CD4-positive, alpha-beta T cell (primary cell): ENCODE measurements at regions not wholly inside any gene's neighbourhood (a gene's known extent, or its start where the extent isn't known, plus 50 kb on each side); places are given as distances from the start of the nearest gene placed in this dataset.
"Not testable (repeated sequence)": the region's sequence is repeated elsewhere in the genome, so short reads cannot be mapped to it uniquely, and the experiment has no call there.

Source experiments
- ATAC-seq: fragments of 200-7000 bp; cut with Tn5 transposase; one replicate; pipeline ENCODE4 v1.10.0; 2022; ENCODE audit warnings: mild to moderate bottlenecking; ENCODE audit not compliant: poor library complexity
- CTCF ChIA-PET: fragments of 350-600 bp; sonication (Branson Sonifier 250); formaldehyde crosslinking; loops from one replicate; lab custom pipeline; 2021; ENCODE audit warnings: antibody characterized with exemption, inconsistent platforms; lab: Charles Lee
- POLR2A ChIA-PET: fragments of 350-600 bp; sonication (Branson Sonifier 250); formaldehyde crosslinking; loops from one replicate; lab custom pipeline; 2021; ENCODE audit warnings: antibody characterized with exemption, inconsistent platforms; lab: Charles Lee
- DNase-seq, 14 experiments: peaks; one replicate each; pipeline ENCODE4 v3.0.0-alpha.2; 2013 to 2020; ENCODE audit warnings: mixed read lengths in 2 of 14
- H3K27ac ChIP-seq, 2 donors: one replicate each; pipeline versions ENCODE4 v1.5.1 to v1.7.0; 2013; ENCODE audit warnings: low read length in 2 of 2, low read depth in 1 of 2, mild to moderate bottlenecking in 1 of 2
- H3K27me3 ChIP-seq, 2 experiments: 1 replicate in 1 of 2; 2 replicates in 1 of 2; pipeline versions ENCODE4 v1.6.1 to v1.7.0; 2013; ENCODE audit warnings: low read length in 2 of 2, control low read depth in 1 of 2, mild to moderate bottlenecking in 1 of 2, moderate library complexity in 1 of 2; ENCODE audit not compliant: insufficient read depth in 2 of 2, control insufficient read depth in 1 of 2
- H3K36me3 ChIP-seq: one replicate; pipeline ENCODE4 v1.6.1; 2013; ENCODE audit warnings: low read length, control low read depth; ENCODE audit not compliant: insufficient read depth
- H3K4me1 ChIP-seq: one replicate; pipeline ENCODE4 v1.6.1; 2013; ENCODE audit warnings: low read length, control low read depth; ENCODE audit not compliant: insufficient read depth
- H3K4me3 ChIP-seq: one replicate; pipeline ENCODE4 v1.5.1; 2013; ENCODE audit warnings: mild to moderate bottlenecking, low read length, moderate library complexity
- H3K9me3 ChIP-seq, 2 experiments: 1 replicate in 1 of 2; 2 replicates in 1 of 2; pipeline versions ENCODE4 v1.6.1 to v1.7.0; 2013; ENCODE audit warnings: low read length in 2 of 2, mild to moderate bottlenecking in 2 of 2, control low read depth in 1 of 2, moderate library complexity in 1 of 2; ENCODE audit not compliant: control insufficient read depth in 1 of 2, insufficient read depth in 1 of 2
- H3K27ac Mint-ChIP-seq: one replicate; pipeline ENCODE4 v1.8.0; 2020; ENCODE audit warnings: mixed read lengths
- H3K27me3 Mint-ChIP-seq: one replicate; pipeline ENCODE4 v1.8.0; 2021; ENCODE audit warnings: mixed read lengths
- H3K36me3 Mint-ChIP-seq: one replicate; pipeline ENCODE4 v1.8.0; 2021; ENCODE audit warnings: low read depth, mixed read lengths
- H3K4me1 Mint-ChIP-seq: one replicate; pipeline ENCODE4 v1.8.0; 2021; ENCODE audit warnings: low read depth, mixed read lengths
- H3K4me3 Mint-ChIP-seq: one replicate; pipeline ENCODE4 v1.8.0; 2020; ENCODE audit warnings: mild to moderate bottlenecking, mixed read lengths
- H3K9me3 Mint-ChIP-seq: one replicate; pipeline ENCODE4 v1.8.0; 2020; ENCODE audit warnings: mixed read lengths
- intact Hi-C, 2 experiments: fragments of 100-400 bp; cut with DNase I in 1 of 2; cut with micrococcal nuclease in 1 of 2; formaldehyde crosslinking; loops; one replicate each; pipeline versions ENCODE4 v1.15.1 to v1.9.0; 2023 to 2025; cut with DNase I, micrococcal nuclease
- TF ChIP-seq, protein P1 (sequence below): fragments of 200-600 bp; IDR thresholded peaks from one replicate; pipeline ENCODE4 v1.8.0; 2022; ENCODE audit warnings: antibody characterized with exemption, mild to moderate bottlenecking

DNA sequence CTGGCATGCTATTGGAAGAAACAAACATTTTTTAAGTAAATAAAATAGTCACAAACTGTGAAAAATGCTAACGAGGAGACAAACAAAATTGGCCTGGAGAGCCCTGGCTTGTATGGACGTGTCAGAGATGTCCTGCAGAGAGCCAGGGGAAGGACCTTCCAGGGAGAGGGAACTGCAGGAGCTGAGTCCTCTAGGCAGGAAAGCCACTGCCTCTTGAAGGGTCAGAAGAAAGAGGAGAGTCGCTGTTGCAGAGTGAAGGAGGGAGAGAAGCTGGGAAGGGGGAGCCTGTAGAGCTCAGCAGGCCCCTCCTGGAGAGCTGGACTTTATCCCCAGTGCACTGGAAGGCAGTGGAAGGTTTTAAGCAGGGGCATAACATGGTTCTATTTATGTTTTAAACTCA lies 80.3 kb upstream of the PWP1 start:
- Histone ChIP-seq H3K27me3 (no peaks in the 10 kb centered on the region), H3K36me3 (no peaks in the 10 kb centered on the region), H3K27ac (no peak overlapping the region), H3K4me3 (no peak overlapping the region), H3K9me3 (no peaks in the 10 kb centered on the region), H3K4me1 (no peaks in the 10 kb centered on the region)
- no peak overlapping the region for H3K27ac Mint-ChIP-seq
- ChIA-PET CTCF (interaction anchor here (1.1 kb wide), 1 partner anchor 473 kb away, joined by 6 read pairs; no protein-coding TSS in a partner anchor), POLR2A (interaction anchor here (1.0 kb wide), 1 partner anchor 8 kb away, joined by 3 read pairs; no protein-coding TSS in a partner anchor)
- H3K9me3 Mint-ChIP-seq, result no peaks in the 10 kb centered on the region
- intact Hi-C loops, result loop anchor here (5.0 kb wide), 2 partner anchors 203 to 383 kb away; no protein-coding TSS in a partner anchor
- H3K36me3 Mint-ChIP-seq, result no peaks in the 10 kb centered on the region
- DNase-seq, result no peak
- no peak overlapping the region for H3K4me3 Mint-ChIP-seq
- TF ChIP-seq, protein P1, sequence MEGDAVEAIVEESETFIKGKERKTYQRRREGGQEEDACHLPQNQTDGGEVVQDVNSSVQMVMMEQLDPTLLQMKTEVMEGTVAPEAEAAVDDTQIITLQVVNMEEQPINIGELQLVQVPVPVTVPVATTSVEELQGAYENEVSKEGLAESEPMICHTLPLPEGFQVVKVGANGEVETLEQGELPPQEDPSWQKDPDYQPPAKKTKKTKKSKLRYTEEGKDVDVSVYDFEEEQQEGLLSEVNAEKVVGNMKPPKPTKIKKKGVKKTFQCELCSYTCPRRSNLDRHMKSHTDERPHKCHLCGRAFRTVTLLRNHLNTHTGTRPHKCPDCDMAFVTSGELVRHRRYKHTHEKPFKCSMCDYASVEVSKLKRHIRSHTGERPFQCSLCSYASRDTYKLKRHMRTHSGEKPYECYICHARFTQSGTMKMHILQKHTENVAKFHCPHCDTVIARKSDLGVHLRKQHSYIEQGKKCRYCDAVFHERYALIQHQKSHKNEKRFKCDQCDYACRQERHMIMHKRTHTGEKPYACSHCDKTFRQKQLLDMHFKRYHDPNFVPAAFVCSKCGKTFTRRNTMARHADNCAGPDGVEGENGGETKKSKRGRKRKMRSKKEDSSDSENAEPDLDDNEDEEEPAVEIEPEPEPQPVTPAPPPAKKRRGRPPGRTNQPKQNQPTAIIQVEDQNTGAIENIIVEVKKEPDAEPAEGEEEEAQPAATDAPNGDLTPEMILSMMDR, result no peak
- no peak for ATAC-seq
- no peaks in the 10 kb centered on the region for H3K27me3 Mint-ChIP-seq
- H3K4me1 Mint-ChIP-seq, result no peaks in the 10 kb centered on the region

DNA sequence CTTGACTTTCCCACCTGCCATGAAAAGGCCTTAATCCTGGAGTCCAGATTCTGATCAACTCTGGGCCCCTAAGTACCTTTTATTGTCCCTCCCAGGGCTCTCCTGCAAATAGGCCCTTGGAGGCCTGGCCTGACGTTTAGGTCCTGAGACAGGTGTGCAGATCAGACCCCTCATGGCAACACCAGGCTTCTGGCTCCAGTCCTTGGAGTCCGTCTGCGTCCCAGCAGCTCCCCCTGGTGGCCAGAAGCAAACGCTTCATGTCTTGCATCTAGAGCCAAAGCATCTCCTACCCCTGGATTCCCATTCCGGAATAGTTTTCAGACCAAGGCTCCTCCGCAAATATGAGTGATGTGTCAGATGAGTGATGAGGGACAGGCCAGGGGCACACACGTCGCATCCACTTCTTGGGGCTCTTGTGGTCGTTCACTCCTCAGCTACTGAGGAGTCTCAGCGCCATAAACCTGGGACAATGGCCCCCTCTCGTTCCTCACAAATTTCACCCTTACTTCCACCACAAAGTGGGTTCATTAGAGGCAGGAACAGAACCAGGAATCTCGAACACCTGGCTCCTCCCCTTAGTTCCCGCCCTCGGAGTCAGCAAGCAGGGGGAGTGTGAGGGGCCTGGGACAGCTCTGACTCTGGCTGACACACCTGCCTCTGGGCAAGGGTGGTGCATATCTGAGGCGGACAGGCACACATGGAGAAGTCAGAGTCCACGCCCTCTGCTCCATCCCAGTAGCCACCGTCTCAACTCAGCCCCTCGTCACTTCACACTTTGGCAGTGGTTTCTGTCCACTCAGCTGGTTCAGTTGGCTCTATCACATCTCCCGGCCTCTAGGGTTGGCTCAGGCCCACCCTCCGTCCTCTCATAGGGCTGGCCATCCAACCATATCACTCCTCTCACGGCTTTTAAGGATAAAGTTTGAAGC lies 77.9 kb upstream of the PWP1 start:
- no peaks in the 10 kb centered on the region for H3K27me3 ChIP-seq
- ATAC-seq (peak; percentile 76), DNase-seq (peak; percentile 73 to 90 (median 76))
- H3K9me3 ChIP-seq, result no peaks in the 10 kb centered on the region
- Mint-ChIP-seq H3K9me3 (no peaks in the 10 kb centered on the region), H3K4me3 (no peak overlapping the region), H3K4me1 (no peaks in the 10 kb centered on the region), H3K27ac (no peak overlapping the region), H3K27me3 (no peaks in the 10 kb centered on the region), H3K36me3 (peaks cover 5% of the 10 kb centered on the region)
- CTCF ChIA-PET, result interaction anchor here (0.7 to 2.6 kb wide), 11 partner anchors 8 to 503 kb away, joined by 3 to 37 read pairs (median 4); no protein-coding TSS in a partner anchor
- no peak overlapping the region for H3K4me3 ChIP-seq
- H3K27ac ChIP-seq, result no peak overlapping the region
- H3K36me3 ChIP-seq, result no peaks in the 10 kb centered on the region
- TF ChIP-seq, protein P1, result peak; percentile 95
- H3K4me1 ChIP-seq, result no peaks in the 10 kb centered on the region
- POLR2A ChIA-PET, result interaction anchor here (1.3 kb wide), 1 partner anchor 476 kb away, joined by 5 read pairs; no protein-coding TSS in a partner anchor
- intact Hi-C loops, result loop anchor here (1.0 to 5.0 kb wide), 8 partner anchors 205 to 515 kb away; a partner anchor contains a TSS

DNA sequence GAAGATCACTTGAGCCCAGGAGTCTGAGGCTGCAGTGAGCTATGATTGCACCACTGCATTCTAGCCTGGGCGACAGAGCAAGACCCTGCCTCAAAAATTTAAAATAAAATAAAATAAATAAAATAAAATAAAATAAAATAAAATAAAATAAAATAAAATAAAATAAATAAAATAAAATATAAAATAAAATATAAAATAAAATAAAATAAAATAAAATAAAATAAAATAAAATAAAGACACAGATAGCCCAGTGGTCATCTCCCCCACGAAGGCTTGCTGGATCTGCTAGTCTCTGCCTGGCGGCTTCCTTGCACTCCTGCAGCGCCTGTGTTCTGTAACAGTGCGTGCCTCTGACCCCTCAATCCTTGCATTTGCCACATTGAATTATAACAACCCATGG lies 76.8 kb upstream of the PWP1 start:
- H3K36me3 ChIP-seq, H3K9me3 Mint-ChIP-seq, H3K4me1 ChIP-seq, H3K27ac Mint-ChIP-seq, H3K27me3 Mint-ChIP-seq, H3K27me3 ChIP-seq, DNase-seq, H3K4me3 ChIP-seq, H3K27ac ChIP-seq, H3K9me3 ChIP-seq, ATAC-seq, H3K4me1 Mint-ChIP-seq, H3K4me3 Mint-ChIP-seq: not testable (repeated sequence)
- H3K36me3 Mint-ChIP-seq, result peaks cover 14% of the 10 kb centered on the region
- intact Hi-C loops, result loop anchor here (5.0 kb wide), 2 partner anchors 206 to 386 kb away; no protein-coding TSS in a partner anchor
- ChIA-PET POLR2A (interaction anchor here (1.8 kb wide), 1 partner anchor 477 kb away, joined by 6 read pairs; no protein-coding TSS in a partner anchor), CTCF (interaction anchor here (1.3 to 2.6 kb wide), 2 partner anchors 215 to 478 kb away, joined by 3 to 37 read pairs; no protein-coding TSS in a partner anchor)
